ENCODE measurements at regions not wholly inside any gene's neighbourhood (a gene's known extent, or its start where the extent isn't known, plus 50 kb on each side); places are given as distances from the start of the nearest gene placed in this dataset.

GRCh38 chr1:5269901-5270300, 615.5 kb downstream of the AJAP1 start:
- Histone ChIP-seq H3K4me1 (replicated peaks) (no peaks in the 10 kb centered on the region), H3K27ac (no peak overlapping the region), H3K9me3 (replicated peaks) (peaks cover 3% of the 10 kb centered on the region; the same call in 1 of the 2 replicates), H3K36me3 (no peaks in the 10 kb centered on the region), H3K27me3 (replicated peaks) (no peaks in the 10 kb centered on the region), H3K4me3 (no peak overlapping the region)
- DNase-seq (ENCODE audit: low read depth in 1 of 2, low spot score in 2 of 2) = no peak

GRCh38 chr1:5267603-5268235, 613.3 kb downstream of the AJAP1 start:
- no peak overlapping the region for H3K4me3 ChIP-seq
- DNase-seq (ENCODE audit: low read depth in 1 of 2, low spot score in 2 of 2) = no peak
- H3K27ac ChIP-seq = no peak overlapping the region
- H3K36me3 ChIP-seq = no peaks in the 10 kb centered on the region
- H3K4me1 ChIP-seq (replicated peaks) = no peaks in the 10 kb centered on the region
- peaks cover 3% of the 10 kb centered on the region; the same call in 1 of the 2 replicates for H3K9me3 ChIP-seq (replicated peaks)
- no peaks in the 10 kb centered on the region for H3K27me3 ChIP-seq (replicated peaks)

- H3K36me3 ChIP-seq = no peaks in the 10 kb centered on the region
- DNase-seq (ENCODE audit: low read depth in 1 of 2, low spot score in 2 of 2) = no peak
- no peaks in the 10 kb centered on the region for H3K27me3 ChIP-seq (replicated peaks)
- H3K4me1 ChIP-seq (replicated peaks) = no peaks in the 10 kb centered on the region
- no peak overlapping the region for H3K4me3 ChIP-seq
- H3K27ac ChIP-seq = no peak overlapping the region
- H3K9me3 ChIP-seq (replicated peaks) = peaks cover 3% of the 10 kb centered on the region; the same call in 1 of the 2 replicates
Observed at GRCh38 chr1:5265438-5266075, 611.1 kb downstream of the AJAP1 start.

- Histone ChIP-seq H3K4me1 (replicated peaks) (no peaks in the 10 kb centered on the region), H3K27ac (no peak overlapping the region), H3K4me3 (no peak overlapping the region), H3K36me3 (no peaks in the 10 kb centered on the region), H3K27me3 (replicated peaks) (no peaks in the 10 kb centered on the region), H3K9me3 (replicated peaks) (peaks cover 3% of the 10 kb centered on the region; the same call in 1 of the 2 replicates)
- DNase-seq (ENCODE audit: low read depth in 1 of 2, low spot score in 2 of 2) = no peak
Observed at GRCh38 chr1:5264476-5264875, 610.1 kb downstream of the AJAP1 start.

- Histone ChIP-seq H3K9me3 (replicated peaks) (peaks cover 13% of the 10 kb centered on the region), H3K27me3 (replicated peaks) (no peaks in the 10 kb centered on the region), H3K4me1 (replicated peaks) (no peaks in the 10 kb centered on the region), H3K36me3 (no peaks in the 10 kb centered on the region), H3K27ac (no peak overlapping the region), H3K4me3 (no peak overlapping the region)
- DNase-seq (ENCODE audit: low read depth in 1 of 2, low spot score in 2 of 2) = no peak
Observed at GRCh38 chr1:5256793-5257192, 602.4 kb downstream of the AJAP1 start.

GRCh38 chr1:5254975-5255374, 600.6 kb downstream of the AJAP1 start:
- Histone ChIP-seq H3K27me3 (replicated peaks) (no peaks in the 10 kb centered on the region), H3K4me3 (no peak overlapping the region), H3K27ac (no peak overlapping the region), H3K36me3 (no peaks in the 10 kb centered on the region), H3K9me3 (replicated peaks) (peaks cover 15% of the 10 kb centered on the region), H3K4me1 (replicated peaks) (no peaks in the 10 kb centered on the region)
- no peak for DNase-seq (ENCODE audit: low read depth in 1 of 2, low spot score in 2 of 2)

- no peak overlapping the region for H3K4me3 ChIP-seq
- H3K36me3 ChIP-seq = no peaks in the 10 kb centered on the region
- H3K27me3 ChIP-seq (replicated peaks) = no peaks in the 10 kb centered on the region
- peak in 1 of 2 experiments; percentile 17 for DNase-seq (ENCODE audit: low read depth in 1 of 2, low spot score in 2 of 2)
- H3K27ac ChIP-seq = no peak overlapping the region
- H3K4me1 ChIP-seq (replicated peaks) = no peaks in the 10 kb centered on the region
- peaks cover 15% of the 10 kb centered on the region for H3K9me3 ChIP-seq (replicated peaks)
Observed at GRCh38 chr1:5254131-5254725, 599.8 kb downstream of the AJAP1 start.

GRCh38 chr1:5253036-5253435, 598.6 kb downstream of the AJAP1 start:
- Histone ChIP-seq H3K27ac (no peak overlapping the region), H3K4me1 (replicated peaks) (no peaks in the 10 kb centered on the region), H3K36me3 (no peaks in the 10 kb centered on the region), H3K4me3 (no peak overlapping the region), H3K27me3 (replicated peaks) (no peaks in the 10 kb centered on the region), H3K9me3 (replicated peaks) (peaks cover 15% of the 10 kb centered on the region)
- DNase-seq (ENCODE audit: low read depth in 1 of 2, low spot score in 2 of 2) = no peak

GRCh38 chr1:5250336-5250735, 595.9 kb downstream of the AJAP1 start:
- no peak for DNase-seq (ENCODE audit: low read depth in 1 of 2, low spot score in 2 of 2)
- Histone ChIP-seq H3K27ac (no peak overlapping the region), H3K9me3 (replicated peaks) (peaks cover 9% of the 10 kb centered on the region; the same call in 1 of the 2 replicates), H3K27me3 (replicated peaks) (no peaks in the 10 kb centered on the region), H3K4me3 (no peak overlapping the region), H3K4me1 (replicated peaks) (no peaks in the 10 kb centered on the region), H3K36me3 (no peaks in the 10 kb centered on the region)

GRCh38 chr1:5245348-5245747, 590.9 kb downstream of the AJAP1 start:
- H3K36me3 ChIP-seq = no peaks in the 10 kb centered on the region
- H3K4me1 ChIP-seq (replicated peaks) = no peaks in the 10 kb centered on the region
- peaks cover 2% of the 10 kb centered on the region; the same call in 1 of the 2 replicates for H3K9me3 ChIP-seq (replicated peaks)
- no peak overlapping the region for H3K27ac ChIP-seq
- no peaks in the 10 kb centered on the region for H3K27me3 ChIP-seq (replicated peaks)
- H3K4me3 ChIP-seq = no peak overlapping the region
- no peak for DNase-seq (ENCODE audit: low read depth in 1 of 2, low spot score in 2 of 2)

GRCh38 chr1:5244631-5245285, 590.3 kb downstream of the AJAP1 start:
- no peak for DNase-seq (ENCODE audit: low read depth in 1 of 2, low spot score in 2 of 2)
- peaks cover 2% of the 10 kb centered on the region; the same call in 1 of the 2 replicates for H3K9me3 ChIP-seq (replicated peaks)
- H3K27ac ChIP-seq = no peak overlapping the region
- no peak overlapping the region for H3K4me3 ChIP-seq
- no peaks in the 10 kb centered on the region for H3K36me3 ChIP-seq
- no peaks in the 10 kb centered on the region for H3K4me1 ChIP-seq (replicated peaks)
- H3K27me3 ChIP-seq (replicated peaks) = no peaks in the 10 kb centered on the region

GRCh38 chr1:5242850-5243249, 588.4 kb downstream of the AJAP1 start:
- Histone ChIP-seq H3K27ac (no peak overlapping the region), H3K4me3 (no peak overlapping the region)
- no peak for DNase-seq (ENCODE audit: low read depth in 1 of 2, low spot score in 2 of 2)

GRCh38 chr1:5239911-5240310, 585.5 kb downstream of the AJAP1 start:
- Histone ChIP-seq H3K27me3 (replicated peaks) (no peaks in the 10 kb centered on the region), H3K9me3 (replicated peaks) (peaks cover 5% of the 10 kb centered on the region; the same call in 1 of the 2 replicates), H3K4me3 (no peak overlapping the region), H3K4me1 (replicated peaks) (no peaks in the 10 kb centered on the region), H3K27ac (no peak overlapping the region), H3K36me3 (no peaks in the 10 kb centered on the region)
- DNase-seq (ENCODE audit: low read depth in 1 of 2, low spot score in 2 of 2) = no peak

More at GRCh38 chr1:5242850-5243249, 588.4 kb downstream of the AJAP1 start:
- 0 out of 2 replicates have a peak, but pooled peaks cover 2% of the 10 kb centered on the region for H3K9me3 ChIP-seq (replicated peaks)
- H3K36me3 ChIP-seq = no peaks in the 10 kb centered on the region
- no peaks in the 10 kb centered on the region for H3K27me3 ChIP-seq (replicated peaks)
- H3K4me1 ChIP-seq (replicated peaks) = no peaks in the 10 kb centered on the region
